PFSK-1 (cell line): ENCODE measurements at regions not wholly inside any gene's neighbourhood (a gene's known extent, or its start where the extent isn't known, plus 50 kb on each side); places are given as distances from the start of the nearest gene placed in this dataset.

Experiments
- FOXP2 ChIP-seq: optimal IDR thresholded peaks from 2 replicates; pipeline ENCODE3; 2011; ENCODE audit warnings: borderline replicate concordance, control low read depth, inconsistent platforms; ENCODE audit not compliant: insufficient read depth; ENCODE audit errors: extremely low read length, extremely low read depth
- POLR2AphosphoS5 ChIP-seq: IDR thresholded peaks from 2 replicates; pipeline ENCODE4 v1.6.1; 2012; ENCODE audit warnings: low read depth, mild to moderate bottlenecking, control low read depth, low read length, moderate library complexity
- SIN3A ChIP-seq: IDR thresholded peaks from 2 replicates; pipeline ENCODE4 v1.6.1; 2012; ENCODE audit warnings: mild to moderate bottlenecking, low read length, moderate library complexity, borderline replicate concordance; ENCODE audit not compliant: insufficient read depth
- TAF1 ChIP-seq: IDR thresholded peaks from 2 replicates; pipeline ENCODE4 v1.6.1; 2012; ENCODE audit warnings: low read length, control low read depth, borderline replicate concordance; ENCODE audit not compliant: insufficient read depth
- TF ChIP-seq, protein P1 (sequence below), 2 experiments: IDR thresholded peaks; 2 replicates each; pipeline versions ENCODE4 v1.6.1 to v1.8.0; 2011 to 2012; ENCODE audit warnings: low read depth in 2 of 2, low read length in 2 of 2, control low read depth in 1 of 2, inconsistent platforms in 1 of 2, mild to moderate bottlenecking in 1 of 2, moderate library complexity in 1 of 2; ENCODE audit not compliant: insufficient read depth in 1 of 2

- no peak for TF ChIP-seq FOXP2
- TF ChIP-seq, protein P1, sequence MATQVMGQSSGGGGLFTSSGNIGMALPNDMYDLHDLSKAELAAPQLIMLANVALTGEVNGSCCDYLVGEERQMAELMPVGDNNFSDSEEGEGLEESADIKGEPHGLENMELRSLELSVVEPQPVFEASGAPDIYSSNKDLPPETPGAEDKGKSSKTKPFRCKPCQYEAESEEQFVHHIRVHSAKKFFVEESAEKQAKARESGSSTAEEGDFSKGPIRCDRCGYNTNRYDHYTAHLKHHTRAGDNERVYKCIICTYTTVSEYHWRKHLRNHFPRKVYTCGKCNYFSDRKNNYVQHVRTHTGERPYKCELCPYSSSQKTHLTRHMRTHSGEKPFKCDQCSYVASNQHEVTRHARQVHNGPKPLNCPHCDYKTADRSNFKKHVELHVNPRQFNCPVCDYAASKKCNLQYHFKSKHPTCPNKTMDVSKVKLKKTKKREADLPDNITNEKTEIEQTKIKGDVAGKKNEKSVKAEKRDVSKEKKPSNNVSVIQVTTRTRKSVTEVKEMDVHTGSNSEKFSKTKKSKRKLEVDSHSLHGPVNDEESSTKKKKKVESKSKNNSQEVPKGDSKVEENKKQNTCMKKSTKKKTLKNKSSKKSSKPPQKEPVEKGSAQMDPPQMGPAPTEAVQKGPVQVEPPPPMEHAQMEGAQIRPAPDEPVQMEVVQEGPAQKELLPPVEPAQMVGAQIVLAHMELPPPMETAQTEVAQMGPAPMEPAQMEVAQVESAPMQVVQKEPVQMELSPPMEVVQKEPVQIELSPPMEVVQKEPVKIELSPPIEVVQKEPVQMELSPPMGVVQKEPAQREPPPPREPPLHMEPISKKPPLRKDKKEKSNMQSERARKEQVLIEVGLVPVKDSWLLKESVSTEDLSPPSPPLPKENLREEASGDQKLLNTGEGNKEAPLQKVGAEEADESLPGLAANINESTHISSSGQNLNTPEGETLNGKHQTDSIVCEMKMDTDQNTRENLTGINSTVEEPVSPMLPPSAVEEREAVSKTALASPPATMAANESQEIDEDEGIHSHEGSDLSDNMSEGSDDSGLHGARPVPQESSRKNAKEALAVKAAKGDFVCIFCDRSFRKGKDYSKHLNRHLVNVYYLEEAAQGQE (IDR thresholded peaks at IDR 0.05; ENCODE audit: insufficient read depth in 1 of 2, low read depth in 2 of 2, low read length in 2 of 2) = no peak
- TF ChIP-seq TAF1 = no peak
- TF ChIP-seq POLR2AphosphoS5 = no peak
- no peak for TF ChIP-seq SIN3A
Observed at GRCh38 chr17:71383091-71383490, 737.7 kb upstream of the SOX9 start.

- no peak for TF ChIP-seq SIN3A
- no peak for TF ChIP-seq TAF1
- TF ChIP-seq, protein P1 (IDR thresholded peaks at IDR 0.05; ENCODE audit: insufficient read depth in 1 of 2, low read depth in 2 of 2, low read length in 2 of 2) = no peak
- no peak for TF ChIP-seq FOXP2
- TF ChIP-seq POLR2AphosphoS5 = no peak
Observed at GRCh38 chr17:71387456-71387855, 733.4 kb upstream of the SOX9 start.

DNA sequence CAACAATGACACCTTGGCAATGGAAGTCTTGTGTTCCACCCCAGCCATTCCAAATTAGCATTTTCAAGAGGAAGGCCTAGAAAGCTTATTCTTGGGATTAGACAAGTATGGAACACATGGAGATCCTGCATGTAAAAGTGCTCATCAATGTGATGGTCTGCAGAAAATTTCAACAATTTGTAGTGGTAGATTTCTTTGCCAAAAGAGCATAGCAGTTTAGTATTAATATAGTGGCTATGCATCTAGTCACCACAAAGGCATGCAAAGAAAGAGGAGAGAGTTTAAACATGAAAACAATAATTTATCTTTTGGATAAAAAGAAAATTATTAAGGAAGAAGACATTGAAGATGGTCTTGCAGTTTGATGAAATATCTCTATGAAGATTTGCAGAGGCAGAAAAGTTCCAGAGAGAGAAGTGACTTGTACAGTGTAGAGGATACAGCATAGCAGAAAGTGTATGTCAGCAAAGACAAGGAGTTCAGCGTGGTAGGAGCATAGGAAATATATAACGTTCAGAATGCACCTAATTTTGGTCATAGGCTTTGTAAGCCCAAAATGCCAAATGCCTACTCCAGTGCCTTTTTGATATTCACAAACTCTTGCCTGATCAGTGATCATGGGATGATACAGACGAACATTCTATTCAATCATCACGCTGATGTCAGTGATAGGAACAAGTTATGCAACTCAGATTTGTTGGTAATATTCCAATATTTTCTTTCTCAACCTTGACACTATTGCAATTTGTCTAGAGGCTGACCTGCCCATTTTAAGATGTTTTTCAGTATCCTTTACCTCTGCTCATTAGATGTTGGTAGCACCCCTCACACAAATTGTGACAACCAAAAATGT is 727.9 kb upstream of the SOX9 start:
- no peak for TF ChIP-seq FOXP2
- no peak for TF ChIP-seq POLR2AphosphoS5
- TF ChIP-seq, protein P1 (IDR thresholded peaks at IDR 0.05; ENCODE audit: insufficient read depth in 1 of 2, low read depth in 2 of 2, low read length in 2 of 2) = no peak
- no peak for TF ChIP-seq SIN3A
- TF ChIP-seq TAF1 = no peak

DNA sequence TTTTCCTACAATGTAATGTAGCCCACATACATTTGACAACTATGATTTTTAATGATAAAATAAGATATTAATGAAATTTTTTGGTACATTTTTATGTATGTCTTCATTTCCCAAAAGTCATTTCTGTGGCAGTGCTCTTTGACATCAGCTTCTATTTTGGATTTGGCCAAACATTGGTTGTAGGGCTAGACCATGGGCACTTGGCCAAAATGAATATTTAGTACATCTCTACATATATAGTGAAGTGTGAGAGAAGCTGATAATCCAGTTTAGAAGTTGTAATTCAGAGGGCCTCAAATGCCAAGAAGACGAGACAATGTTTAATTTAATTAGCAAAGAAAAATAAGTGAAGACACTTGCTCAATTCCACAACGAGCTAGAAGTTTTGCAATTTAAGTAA is 724.9 kb upstream of the SOX9 start:
- no peak for TF ChIP-seq SIN3A
- TF ChIP-seq POLR2AphosphoS5 = no peak

GRCh38 chr17:71396711-71397110 is 724.1 kb upstream of the SOX9 start:
- no peak for TF ChIP-seq SIN3A
- TF ChIP-seq POLR2AphosphoS5 = no peak
- no peak for TF ChIP-seq TAF1

DNA sequence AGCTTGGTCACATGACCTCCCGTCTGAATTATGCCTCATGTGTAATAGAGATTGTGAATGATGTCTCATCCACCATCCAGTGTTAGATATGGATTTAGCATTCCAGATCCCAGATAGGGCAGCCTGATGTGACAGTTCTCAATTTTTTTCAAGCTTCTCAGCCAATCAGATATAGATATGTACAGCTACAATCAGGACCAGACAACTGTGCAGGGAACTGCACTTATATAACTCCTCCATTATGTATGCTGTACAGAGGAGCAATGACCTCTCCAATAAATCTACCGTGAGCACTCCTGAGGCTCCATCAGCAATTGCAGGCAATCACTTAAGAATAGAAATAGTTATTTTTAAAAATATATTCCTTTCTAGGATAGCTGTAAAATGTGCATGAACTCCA is 722.8 kb upstream of the SOX9 start:
- TF ChIP-seq POLR2AphosphoS5 (no peak), TAF1 (no peak), SIN3A (no peak), FOXP2 (no peak)
- TF ChIP-seq, protein P1 (IDR thresholded peaks at IDR 0.05; ENCODE audit: insufficient read depth in 1 of 2, low read depth in 2 of 2, low read length in 2 of 2) = no peak
